C4-2B (cell line): ENCODE measurements at regions not wholly inside any gene's neighbourhood (a gene's known extent, or its start where the extent isn't known, plus 50 kb on each side); places are given as distances from the start of the nearest gene placed in this dataset.
A peak's percentile ranks its signal among the peaks of the same experiment; 100 is the strongest.

Source experiments
- H3K27ac ChIP-seq: fragments of 450-650 bp; 2 replicates; pipeline ENCODE4 v1.5.1; 2017
- ZFX ChIP-seq: fragments of 450-650 bp; IDR thresholded peaks from 2 replicates; pipeline ENCODE4 v1.6.1; 2017
- TF ChIP-seq, protein P1 (sequence below): fragments of 450-650 bp; conservative IDR thresholded peaks from 2 replicates; pipeline ENCODE4 v1.5.1; 2017; ENCODE audit warnings: mild to moderate bottlenecking

DNA sequence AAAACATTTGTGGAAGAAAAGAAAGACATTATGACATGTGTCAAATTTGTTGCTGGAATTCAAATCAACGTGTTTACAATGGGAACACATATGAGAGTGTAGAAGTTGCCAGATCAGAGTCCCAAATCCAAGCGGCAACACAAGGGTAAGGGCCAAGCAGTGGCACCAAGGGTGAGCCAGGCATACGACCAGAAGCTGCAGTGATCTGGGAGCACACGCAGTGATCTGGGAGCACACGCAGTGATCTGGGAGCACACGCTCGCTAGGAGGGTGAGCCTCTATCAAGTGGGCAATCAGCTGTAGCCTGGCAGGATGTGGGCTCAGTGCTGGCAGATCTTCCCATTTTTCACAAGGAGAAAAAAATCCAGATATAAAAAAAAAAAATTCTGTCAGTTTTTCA is 148.2 kb downstream of the TLE3 start:
- no peak overlapping the region for H3K27ac ChIP-seq
- TF ChIP-seq ZFX, result no peak
- TF ChIP-seq, protein P1, sequence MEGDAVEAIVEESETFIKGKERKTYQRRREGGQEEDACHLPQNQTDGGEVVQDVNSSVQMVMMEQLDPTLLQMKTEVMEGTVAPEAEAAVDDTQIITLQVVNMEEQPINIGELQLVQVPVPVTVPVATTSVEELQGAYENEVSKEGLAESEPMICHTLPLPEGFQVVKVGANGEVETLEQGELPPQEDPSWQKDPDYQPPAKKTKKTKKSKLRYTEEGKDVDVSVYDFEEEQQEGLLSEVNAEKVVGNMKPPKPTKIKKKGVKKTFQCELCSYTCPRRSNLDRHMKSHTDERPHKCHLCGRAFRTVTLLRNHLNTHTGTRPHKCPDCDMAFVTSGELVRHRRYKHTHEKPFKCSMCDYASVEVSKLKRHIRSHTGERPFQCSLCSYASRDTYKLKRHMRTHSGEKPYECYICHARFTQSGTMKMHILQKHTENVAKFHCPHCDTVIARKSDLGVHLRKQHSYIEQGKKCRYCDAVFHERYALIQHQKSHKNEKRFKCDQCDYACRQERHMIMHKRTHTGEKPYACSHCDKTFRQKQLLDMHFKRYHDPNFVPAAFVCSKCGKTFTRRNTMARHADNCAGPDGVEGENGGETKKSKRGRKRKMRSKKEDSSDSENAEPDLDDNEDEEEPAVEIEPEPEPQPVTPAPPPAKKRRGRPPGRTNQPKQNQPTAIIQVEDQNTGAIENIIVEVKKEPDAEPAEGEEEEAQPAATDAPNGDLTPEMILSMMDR, result no peak

DNA sequence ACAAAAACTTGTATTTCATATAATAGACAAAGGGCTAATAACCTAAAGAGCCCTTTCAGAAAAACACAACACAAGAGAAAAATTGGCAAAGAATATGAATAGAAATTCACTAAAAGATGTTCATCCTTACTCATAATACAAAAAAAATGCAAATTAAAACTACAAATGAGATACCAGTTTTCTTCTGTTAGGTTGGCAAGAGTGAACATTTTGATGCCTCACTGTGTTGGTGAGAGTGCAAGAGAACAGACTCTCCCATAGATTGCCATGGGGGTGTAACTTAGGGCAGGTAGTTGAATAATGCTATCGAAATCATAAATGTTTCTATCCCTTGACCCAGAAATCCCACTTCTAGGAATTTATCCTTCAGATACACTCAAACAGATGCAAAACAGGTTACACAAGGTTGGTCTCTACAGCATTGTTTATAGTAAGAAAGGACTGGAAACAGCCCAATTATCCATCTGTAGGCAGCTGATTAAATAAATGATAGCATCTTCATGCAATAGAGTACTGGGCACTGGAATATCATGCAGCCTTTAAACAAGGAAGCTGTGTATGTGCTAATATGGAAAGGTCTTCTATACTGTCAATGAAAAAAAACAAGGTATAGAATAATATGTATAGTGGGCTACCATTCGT is 146.3 kb downstream of the TLE3 start:
- TF ChIP-seq, protein P1, result no peak
- no peak for TF ChIP-seq ZFX
- no peak overlapping the region for H3K27ac ChIP-seq

DNA sequence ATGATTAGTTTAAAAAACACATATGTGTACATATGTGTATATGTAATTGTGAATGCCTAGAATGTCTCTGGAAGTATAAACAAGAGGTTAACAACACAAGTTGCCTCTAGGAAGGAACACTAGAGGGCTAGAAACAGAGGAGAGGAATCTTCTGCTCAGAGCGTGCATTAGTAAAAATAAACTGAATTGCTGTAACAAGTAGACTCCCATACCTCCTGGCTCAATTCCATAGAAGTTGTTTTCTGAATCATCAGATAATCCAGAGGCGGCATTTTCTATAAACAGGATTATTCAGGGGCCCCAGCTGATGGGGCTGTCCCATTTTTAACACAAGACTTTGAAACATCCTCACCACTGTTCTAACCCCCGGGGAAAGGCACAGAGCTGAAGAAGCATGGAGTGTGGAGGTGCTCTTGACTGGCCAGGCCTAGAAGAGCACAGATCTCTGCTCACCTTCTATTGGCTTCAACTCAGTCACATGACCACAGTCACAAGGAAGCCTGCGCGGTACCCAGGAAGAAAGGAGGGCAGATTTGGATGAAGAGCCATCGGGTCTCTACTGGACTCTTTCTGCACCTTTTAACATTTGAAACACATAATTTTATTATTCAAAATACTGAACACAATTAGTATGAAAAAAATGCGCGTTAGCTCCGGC is 145.7 kb downstream of the TLE3 start:
- H3K27ac ChIP-seq, result peak overlapping the region; percentile 83
- no peak for TF ChIP-seq ZFX
- TF ChIP-seq, protein P1, result peak; percentile 47

DNA sequence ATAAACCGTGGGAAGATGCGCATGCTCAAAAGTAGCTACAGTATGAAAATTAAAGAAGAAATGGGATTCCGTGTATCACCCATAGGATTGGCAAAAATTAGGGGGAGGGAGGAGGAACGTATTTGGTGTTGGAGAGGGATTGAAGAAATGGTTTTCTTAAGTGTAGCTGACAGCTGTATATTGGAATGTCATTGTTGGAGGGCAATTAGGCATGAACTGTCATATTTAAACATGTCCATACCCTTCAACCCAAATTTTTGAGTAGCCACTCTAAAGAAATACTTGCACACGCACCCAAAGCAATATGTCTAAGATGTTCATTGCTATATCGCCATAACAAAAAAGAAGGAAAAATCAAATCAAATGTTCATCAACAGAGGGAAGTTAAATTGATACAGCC is 144.7 kb downstream of the TLE3 start:
- TF ChIP-seq, protein P1, result no peak
- TF ChIP-seq ZFX, result no peak
- H3K27ac ChIP-seq, result no peak overlapping the region

DNA sequence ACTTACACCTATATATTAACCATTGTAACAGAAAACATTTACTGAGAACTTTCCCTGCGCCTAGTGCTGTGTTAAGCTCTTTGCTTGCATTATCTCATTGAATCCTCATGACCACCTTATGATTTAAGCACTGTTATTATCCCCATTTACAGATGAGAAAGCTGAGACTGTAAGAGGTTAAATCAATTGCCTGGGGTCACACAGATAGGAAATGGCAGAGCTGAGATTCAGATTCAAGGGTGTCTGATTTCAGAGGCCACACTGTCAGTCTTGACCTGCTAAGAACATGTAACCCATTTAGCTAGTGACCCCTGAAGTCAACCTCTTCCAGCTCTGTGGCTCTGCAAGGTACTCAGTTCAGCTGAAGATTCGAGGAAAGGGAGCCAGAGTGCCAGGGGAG is 143.9 kb downstream of the TLE3 start:
- TF ChIP-seq, protein P1, result no peak
- TF ChIP-seq ZFX, result no peak
- H3K27ac ChIP-seq, result peak overlapping the region; percentile 12; the same call in 1 of the 2 replicates

DNA sequence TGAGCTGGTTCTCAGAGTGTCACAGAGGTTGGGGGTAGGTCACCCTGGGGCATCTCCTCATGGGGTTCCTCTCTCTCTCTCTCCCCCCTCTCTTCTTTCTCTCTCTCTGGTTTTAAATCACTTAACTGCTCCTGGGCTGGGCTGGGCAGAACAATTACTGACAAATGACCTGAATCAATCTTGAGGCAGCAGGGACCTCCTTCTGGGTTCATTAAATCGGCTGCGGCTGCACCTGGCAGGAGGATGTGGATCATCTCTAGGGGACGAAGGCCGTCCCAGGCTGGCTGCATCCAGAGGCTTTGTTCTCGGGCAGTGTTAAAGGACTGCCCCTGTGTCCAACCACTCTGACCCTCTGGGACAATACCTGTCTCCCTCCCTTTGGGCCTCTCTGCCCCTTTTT is 143.1 kb downstream of the TLE3 start:
- TF ChIP-seq, protein P1, result no peak
- TF ChIP-seq ZFX, result no peak
- 0 out of 2 replicates have a peak overlapping the region, but pooled peaks have one; percentile 12 for H3K27ac ChIP-seq

DNA sequence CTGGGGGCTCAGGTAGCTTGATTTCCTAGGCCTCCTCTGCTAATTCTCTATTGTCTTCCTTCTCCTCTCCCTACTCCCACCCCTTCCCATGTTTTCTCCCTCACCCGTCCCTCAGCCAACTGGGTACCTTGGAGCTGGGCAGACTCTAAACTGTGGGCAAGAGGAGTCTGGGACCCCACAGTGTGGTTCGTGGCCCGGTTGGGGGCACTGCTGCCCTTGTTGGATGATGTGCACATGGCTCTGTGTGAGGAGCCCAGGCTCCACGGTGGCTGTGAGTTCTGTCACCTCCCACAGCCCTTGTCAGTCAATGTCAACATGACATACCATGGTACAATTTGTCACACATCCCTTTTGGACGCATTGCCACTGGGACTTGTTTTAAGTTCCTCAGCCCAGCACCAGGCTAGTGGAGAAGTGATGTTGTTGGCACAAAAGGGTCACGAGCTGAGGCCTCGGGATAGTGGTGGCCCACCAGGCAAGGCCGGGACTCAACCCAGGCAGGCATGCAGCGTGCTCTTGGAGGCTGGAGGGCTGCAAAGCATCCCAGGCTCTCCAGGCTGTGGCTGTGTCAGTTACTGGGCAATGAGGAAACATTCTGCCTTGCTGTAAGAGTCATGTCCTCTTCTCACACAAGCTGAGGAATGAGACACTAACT is 142.3 kb downstream of the TLE3 start:
- peak overlapping the region; percentile 0; the same call in 1 of the 2 replicates for H3K27ac ChIP-seq
- no peak for TF ChIP-seq ZFX
- TF ChIP-seq, protein P1, result no peak
